GM20431 (cell line): ENCODE measurements at regions not wholly inside any gene's neighbourhood (a gene's known extent, or its start where the extent isn't known, plus 50 kb on each side); places are given as distances from the start of the nearest gene placed in this dataset.

ENCODE experiments used
- in situ Hi-C: fragments of 300-500 bp; cut with MseI, MboI; formaldehyde crosslinking; loops from one replicate; pipeline ENCODE4 v1.15.0; 2020; ENCODE audit warnings: low sequenced_read_pairs; ENCODE audit not compliant: unreplicated experiment

DNA sequence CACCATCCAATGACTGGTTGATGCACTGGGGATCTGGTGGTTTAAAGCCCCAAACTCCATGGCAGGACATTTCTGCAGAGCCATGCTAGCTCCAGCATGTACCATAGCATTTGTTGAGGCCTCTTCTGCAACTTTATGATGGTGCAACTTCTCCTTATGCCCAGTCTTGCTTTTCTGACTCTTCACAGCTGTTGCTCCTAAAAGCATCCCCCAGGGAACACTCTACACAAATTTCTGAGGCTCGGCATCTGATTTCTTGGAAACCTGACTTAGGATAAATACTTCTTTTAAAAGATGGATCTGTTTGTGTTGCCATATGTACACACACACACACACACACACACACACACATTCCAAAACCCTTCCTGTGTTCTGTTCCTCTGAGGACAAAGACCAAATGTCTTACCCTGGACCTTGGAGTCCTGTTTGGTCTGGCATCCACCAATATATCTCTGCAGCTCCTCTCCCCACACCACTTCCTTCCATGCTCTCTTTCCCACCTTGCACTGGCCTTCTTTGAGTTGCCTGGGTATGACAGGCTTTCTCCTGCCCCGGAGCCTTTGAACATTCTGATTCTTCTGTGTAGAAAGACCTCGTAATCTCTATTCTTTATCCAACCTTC is 388.5 kb upstream of the ZNF507 start:
- in situ Hi-C loops = no loop called here

GRCh38 chr19:31957711-31958110 is 387.7 kb upstream of the ZNF507 start:
- in situ Hi-C loops = no loop called here

DNA sequence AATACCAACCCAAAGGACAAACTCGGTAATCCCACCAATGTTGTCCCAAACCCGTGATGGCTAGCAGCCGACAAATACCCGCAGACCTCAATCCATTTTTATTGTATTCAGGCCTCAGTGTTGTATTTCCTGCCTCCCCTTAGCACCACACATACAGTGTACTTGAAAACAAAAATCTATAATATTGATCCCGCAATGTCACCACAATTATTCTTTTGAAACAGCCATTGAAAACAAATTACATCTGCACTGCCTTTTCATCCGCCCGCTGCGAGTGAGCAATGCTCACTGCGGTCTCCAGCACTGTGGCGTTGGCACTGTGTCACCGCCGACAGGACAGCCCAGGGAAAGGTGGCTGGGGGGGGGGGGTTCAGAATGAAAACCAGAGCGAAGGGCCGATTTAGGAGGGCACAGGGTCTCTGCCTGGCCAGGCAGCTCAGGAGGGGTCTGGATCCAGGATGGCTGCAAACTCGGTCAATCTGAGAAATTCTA is 385.8 kb upstream of the ZNF507 start:
- in situ Hi-C loops = no loop called here

GRCh38 chr19:31960474-31960873 is 384.9 kb upstream of the ZNF507 start:
- in situ Hi-C loops = no loop called here

- in situ Hi-C loops = no loop called here
Measured at GRCh38 chr19:31961191-31961590, 384.2 kb upstream of the ZNF507 start.

DNA sequence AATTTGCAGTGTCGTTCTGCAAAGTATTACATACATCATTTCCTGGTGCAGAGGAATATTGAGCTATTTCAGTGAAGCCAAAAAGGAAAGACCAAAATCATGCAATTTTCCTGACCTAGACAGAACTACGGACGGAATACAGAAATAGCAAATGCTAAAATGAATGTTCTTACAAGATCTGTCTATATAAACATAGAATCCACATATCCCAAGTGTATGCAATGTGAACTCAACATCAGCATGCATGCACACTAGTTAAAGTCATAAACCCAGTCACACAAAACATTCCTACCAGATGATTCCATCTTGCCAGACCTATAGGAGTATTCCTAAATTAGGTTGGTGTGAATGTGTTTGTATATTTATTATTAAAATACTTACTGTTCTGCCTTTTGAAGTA is 383.7 kb upstream of the ZNF507 start:
- in situ Hi-C loops = no loop called here

GRCh38 chr19:31962561-31962996 is 382.8 kb upstream of the ZNF507 start:
- in situ Hi-C loops = no loop called here

- in situ Hi-C loops = no loop called here
Measured at GRCh38 chr19:31963746-31964145, 381.7 kb upstream of the ZNF507 start.

DNA sequence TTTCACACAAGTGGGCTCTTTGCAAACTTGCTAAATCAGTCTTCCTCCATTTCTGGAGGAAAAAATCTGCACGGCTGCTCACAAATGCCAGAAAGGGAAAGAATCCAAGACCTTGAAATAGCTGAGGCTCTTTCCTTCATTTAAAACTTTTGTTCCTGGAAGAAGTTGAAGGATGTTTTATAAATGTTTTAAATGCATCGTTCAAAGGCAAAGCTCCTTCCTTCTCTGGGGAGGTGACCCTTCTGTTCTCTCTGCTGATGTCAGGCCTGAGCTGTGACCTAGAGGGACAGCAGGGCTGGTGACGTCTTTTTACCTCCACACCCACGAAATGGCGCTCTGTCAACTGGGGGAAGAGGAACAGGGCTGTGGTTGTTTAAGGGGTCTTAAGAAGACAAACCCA is 376.4 kb upstream of the ZNF507 start:
- in situ Hi-C loops = no loop called here

- in situ Hi-C loops = no loop called here
Measured at GRCh38 chr19:31970027-31970461, 375.4 kb upstream of the ZNF507 start.

DNA sequence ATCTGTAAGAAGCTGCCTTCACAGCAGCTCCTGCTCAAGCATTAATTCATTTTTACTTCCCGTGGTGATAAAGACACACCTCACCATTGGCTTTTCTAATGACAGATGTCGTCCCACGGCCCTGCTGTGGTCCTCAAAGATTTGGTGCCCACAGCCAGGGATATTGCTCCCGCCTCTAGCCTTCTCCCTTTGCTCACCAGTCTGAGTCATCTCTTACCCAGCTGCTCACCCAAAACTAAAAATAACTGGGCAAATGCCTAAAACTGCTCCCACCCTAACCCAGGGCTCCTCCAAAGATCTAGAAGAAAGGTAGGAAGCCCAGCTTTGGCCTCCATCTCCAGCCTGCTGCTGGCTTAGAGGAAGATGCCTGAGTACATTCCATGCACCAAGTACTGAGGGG is 371.1 kb upstream of the ZNF507 start:
- in situ Hi-C loops = no loop called here

DNA sequence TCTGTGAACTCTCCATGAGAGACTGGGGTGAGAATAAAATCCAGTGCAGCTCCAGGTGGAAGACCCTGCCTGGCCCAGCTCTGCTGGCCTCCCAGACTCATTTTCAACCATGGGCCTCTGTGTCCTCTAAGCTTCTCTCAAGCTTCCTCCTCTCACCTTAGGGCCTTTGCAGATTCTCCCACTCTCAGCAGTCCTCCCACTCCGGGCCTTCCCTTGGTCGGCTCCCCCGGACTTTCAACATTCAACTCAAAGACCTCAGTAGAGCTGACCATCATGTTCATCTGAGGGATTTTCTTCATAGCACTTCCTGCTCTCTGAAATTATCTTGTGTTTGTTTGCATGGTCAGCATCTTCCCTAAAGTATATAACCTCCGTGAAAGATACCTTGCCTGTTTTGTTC is 370.5 kb upstream of the ZNF507 start:
- in situ Hi-C loops = no loop called here

DNA sequence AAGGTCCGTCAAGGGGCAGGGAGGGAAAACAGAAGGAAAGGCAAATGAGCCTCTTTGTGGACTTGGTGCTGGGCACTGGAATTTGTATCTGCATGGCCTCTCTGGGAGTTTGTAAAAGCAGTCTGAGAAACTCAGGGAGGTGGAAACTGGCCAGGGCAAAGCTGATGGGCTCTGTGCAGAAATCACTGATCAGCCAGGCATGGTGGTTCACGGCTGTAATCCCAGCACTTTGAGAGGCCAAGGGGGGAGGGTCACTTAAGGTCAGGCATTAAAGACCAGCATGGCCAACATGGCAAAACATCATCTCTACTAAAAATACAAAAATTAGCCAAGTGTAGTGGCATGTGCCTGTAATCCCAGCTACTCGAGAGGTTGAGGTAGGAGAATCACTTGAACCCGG is 369.9 kb upstream of the ZNF507 start:
- in situ Hi-C loops = no loop called here

DNA sequence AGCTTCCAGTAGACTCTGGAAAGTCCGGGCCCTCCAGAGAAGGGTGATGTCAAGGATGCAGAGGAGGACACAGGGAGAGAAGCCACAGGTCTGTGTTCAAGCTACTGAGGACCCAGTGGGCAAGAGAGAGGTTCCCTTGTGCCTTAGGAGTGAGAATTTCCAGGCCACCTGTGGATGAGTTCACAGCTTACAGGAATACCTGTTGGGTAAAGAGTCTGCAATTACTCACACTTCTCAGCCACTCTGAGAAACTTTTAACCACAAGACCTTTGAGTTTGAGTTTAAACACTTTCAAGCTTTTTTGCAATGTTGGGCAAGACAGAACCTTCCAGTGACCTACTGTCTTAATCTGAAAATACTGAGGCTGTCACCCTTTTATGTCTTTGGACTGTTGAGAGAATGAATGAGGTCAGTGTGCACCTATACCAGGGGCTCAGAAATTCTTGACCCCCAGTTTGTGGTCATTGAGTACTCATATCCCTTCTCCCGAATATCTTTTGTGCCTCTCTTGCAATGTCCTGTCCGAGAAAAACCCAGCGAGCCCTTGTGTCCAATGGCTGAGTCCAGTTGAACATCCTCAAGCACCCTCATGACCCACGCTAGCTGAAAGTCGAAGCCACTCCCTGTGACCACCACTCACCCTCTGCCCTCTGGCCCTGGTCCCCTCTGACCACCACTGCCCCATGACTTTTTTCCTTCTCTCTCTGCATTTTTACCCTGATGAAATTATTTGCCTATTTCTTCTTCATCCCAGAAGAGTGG is 368.5 kb upstream of the ZNF507 start:
- in situ Hi-C loops = no loop called here

- in situ Hi-C loops = no loop called here
Measured at GRCh38 chr19:31979362-31979761, 366.0 kb upstream of the ZNF507 start.

- in situ Hi-C loops = no loop called here
Measured at GRCh38 chr19:31979949-31980670, 365.3 kb upstream of the ZNF507 start.

GRCh38 chr19:31980796-31981195 is 364.6 kb upstream of the ZNF507 start:
- in situ Hi-C loops = no loop called here

- in situ Hi-C loops = no loop called here
Measured at GRCh38 chr19:31981545-31981944, 363.9 kb upstream of the ZNF507 start.

DNA sequence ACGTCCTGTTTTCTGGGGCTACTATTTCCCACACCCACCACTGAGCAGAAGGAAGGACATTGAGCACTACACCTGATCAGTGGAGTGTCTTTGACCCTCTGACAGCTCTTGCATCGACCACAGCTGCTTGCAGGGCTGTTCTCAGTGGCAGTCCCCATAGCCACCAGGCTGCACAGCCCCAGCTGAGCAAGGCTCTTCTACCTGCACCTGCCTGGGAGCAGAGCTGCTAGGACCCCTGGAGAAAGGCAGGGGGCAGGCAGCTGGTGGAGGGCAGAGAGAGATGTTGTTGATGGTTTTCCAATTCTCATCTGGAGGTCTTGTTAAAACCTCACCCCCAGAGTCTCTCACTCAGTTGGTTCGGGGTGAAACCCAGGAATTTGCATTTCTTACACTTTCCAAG is 361.8 kb upstream of the ZNF507 start:
- in situ Hi-C loops = no loop called here

DNA sequence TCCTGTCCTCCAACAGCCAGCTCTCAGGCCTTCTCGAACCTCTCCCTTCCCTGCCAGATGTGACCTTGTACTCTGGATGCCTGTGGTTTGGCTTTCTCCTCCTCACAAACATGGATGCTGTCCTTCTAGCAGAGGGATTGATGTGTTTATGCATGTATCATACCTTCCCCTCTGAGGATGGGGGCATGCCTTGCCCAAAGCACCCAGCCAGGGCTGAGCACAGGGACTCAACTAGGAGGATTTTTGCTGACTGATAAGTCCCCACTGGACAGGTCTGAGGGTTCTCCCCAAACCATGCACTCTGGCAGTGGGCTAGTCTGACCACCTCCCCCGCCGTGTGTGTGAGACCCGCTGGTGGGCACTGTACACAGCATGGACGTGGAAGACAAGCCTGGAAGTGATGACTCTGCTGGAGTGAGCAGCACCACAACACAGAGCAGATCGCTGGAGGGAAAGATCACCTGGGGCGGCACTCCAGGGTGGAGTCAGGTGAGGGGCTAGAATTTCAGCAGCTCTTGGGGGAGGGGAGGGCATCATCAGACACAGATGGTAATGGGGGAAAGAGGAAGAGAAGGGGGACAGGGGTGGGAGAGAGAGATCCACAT is 360.3 kb upstream of the ZNF507 start:
- in situ Hi-C loops = no loop called here

DNA sequence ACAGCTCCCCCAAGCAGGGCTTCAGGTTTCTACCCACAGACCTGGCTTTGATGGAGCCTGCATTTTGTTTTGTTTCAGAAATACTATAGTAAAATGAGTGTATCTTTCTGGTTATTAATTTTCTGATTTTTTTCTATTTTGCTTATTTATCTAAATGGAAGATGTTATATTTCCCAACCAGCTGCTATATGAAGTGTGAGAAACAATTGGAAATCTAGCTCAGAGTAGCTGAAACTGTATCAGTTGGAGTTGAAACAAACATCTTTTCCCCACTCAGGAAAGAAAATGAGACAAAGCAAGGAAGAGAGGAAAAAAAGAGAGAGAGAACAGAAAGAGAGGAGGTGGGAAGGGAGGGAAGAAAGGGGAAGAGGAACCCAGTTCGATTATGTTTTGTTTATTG is 358.5 kb upstream of the ZNF507 start:
- in situ Hi-C loops = no loop called here
